GM19467 (cell line): ENCODE measurements at regions not wholly inside any gene's neighbourhood (a gene's known extent, or its start where the extent isn't known, plus 50 kb on each side); places are given as distances from the start of the nearest gene placed in this dataset.

Source experiments
- ATAC-seq: cut with Tn5 transposase; IDR thresholded peaks from one replicate; pipeline ENCODE4 v1.9.1; 2021; ENCODE audit warnings: mild to moderate bottlenecking, moderate library complexity; ENCODE audit not compliant: unreplicated experiment

DNA sequence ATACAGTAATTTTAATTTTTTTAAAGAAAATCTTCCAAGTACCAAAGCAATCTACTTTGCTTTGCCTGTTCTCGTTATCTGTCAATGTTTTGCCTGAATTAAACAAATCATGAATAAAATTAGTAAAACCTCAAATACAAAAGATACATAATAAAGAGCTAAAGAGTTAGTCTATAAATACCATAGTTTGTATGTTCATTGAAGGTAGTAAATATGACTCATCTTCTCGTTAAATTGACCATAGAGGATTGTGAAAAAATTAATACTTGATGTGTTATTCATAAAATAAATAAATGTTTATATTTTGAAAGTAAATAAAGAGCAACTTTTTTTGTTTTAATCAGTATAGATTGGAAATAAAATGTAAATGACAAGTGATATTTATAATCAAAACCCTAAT lies 246.5 kb upstream of the PLSCR5 start:
- no peak for ATAC-seq

DNA sequence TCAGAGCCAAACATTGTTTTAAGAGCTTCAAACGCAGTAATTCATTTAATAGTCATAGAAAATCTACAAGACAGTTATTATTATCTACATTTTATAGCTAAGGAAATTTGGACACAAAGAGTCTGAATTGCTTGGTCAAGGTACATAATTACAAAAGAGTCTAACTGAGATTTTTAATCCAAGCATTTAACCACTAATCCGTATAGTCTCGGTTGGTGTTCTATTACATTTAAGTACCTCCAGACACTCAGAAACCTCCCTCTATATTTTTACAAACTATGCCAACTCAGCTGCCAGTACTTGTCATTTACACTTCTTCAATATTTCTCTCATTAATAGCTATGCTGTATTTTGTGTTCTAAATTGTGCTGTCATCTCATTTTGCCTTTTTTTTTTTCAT lies 240.2 kb upstream of the PLSCR5 start:
- ATAC-seq, result no peak

DNA sequence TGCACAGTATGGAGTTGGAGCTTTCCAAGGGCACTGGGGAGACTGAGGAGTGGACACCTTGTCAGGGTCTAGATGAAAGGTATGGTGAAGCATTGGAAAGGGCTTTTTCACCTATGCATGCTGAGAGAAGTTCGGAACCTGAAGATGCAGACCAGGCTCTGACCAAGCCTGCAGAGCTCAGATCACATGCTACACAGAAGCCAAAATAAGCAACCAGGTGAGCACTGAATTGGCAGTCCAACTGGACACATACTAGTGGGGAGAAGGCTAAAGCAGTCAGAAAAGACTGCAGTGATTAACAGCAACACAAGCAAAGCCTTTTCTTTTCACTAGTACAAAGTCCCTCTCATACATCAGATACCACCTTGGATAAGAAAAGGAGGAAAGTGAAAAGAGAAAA lies 238.3 kb upstream of the PLSCR5 start:
- ATAC-seq, result no peak

DNA sequence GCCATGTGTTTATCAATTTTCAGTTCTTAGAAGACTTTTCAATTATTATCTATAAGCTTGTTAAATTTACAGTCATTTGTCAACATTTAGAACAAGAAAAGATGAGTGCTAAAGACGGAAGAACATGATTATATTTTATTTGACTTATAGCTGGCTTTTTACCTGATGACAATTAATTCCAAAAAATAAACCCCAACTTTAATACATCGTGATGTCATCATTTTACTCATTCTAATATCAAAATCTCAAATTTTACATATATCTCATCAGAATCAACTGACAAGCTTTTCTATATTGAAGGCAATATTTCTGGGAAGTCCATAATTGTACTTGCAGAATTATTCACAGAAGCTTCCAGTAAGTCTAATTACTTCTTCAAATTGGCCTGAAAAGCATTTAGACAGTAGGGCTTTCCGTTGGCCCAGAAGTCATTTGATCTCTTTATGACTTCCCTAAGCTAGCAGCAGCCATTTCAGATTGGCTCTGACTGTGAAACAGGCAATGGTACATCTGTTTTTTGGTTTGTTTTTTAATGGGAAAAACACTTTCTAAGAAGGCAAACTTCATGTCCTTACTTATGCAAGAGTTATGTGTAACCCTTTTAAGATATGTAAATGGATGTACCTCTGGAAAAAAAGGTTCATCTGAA lies 234.7 kb upstream of the PLSCR5 start:
- no peak for ATAC-seq

DNA sequence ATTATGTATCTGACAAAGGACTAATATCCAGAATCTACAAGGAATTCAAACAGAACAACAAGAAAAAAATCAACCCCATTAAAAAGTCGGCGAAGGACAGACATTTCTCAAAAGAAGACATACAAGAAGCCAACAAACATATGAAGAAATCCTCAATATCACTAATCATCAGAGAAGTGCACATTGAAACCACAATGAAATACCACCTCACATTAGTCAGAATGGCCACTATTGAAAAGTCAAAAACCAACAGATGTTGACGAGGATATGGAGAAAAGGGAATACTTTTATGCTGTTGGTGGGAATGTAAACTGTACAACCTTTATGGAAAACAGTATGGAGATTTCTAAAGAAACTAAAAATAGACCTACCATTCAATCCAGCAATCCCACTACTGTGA lies 233.1 kb upstream of the PLSCR5 start:
- no peak for ATAC-seq

DNA sequence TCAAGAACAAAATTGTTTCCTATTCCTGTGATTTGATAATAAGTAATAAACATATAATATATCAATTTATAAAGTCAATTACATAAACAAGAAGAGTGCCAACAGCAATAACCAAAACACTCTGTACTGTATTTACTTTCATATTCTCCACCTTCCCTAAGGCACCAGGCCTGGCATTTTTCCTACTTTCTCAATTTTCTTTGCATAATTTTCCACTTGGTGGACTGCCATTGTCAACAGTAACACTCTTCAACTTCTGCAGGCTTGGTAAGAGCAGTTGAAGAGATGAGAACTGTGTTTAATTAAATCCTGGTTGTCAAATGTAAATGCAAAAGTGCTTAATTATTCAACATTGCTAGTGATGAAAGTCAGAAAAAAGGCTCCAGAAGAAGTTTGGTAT lies 229.8 kb upstream of the PLSCR5 start:
- ATAC-seq, result no peak

DNA sequence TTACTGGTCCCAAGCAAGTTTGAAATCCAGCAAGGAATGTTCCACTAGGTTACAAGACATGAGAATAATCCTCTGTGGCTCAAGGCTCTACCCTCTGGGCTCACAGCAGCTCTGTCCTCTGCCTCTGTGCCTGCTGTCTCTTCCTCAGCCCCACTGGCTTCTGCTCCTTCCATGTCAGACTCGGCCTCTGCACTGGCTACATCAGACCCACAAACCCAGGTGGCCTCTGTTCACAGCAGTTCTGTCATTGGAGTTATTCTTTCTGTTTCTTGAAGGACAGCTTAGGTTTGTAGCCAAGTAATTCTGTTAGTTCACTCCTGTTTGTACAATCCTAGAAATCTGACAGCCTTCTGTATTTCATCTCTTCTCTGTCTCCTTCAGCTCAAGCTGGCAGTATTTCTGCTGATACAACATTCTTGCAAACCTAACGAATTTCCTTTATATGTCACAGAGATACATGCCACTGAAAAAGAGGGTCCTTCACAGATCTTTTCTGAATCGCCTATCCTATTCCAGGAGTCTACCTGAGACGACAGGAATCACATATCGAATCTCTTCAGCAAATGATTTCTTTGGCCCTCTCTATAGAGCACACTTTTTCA lies 227.8 kb upstream of the PLSCR5 start:
- no peak for ATAC-seq

DNA sequence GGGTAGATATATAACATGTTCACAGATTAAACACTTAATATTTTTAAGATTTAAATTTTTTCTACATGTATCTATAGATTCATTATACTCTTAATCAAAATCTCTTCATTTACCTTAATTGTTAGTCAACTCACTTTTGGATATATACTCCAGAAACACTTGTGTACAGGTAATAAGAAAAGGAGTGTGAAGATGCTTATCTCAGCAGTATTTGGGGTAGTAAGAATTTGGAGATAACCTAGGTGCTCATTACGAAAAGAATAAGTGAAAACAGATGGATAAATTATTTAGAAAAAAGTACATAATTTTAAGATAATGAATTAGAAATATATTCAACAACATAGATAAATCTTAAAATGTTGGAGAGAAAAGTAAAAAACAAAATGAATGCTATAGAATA lies 226.5 kb upstream of the PLSCR5 start:
- ATAC-seq, result no peak

DNA sequence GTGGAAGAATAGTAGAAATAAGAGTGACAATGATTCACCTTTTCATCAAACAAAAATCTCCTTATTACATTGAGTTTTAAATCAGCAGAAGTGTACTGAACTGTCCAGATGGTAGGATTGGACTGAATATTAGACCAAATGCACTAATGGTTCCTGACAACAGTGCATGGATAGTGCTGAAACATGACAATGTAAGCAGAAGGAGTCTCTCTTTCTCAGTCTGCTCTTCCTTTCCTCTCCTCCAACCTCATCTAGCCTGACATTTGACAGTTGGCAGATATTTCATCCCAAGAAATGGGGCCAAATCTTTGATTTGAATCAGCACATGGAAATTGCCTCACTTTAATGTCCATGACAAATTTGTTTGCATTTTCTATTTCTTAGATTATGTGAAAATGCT lies 225.1 kb upstream of the PLSCR5 start:
- ATAC-seq, result no peak

DNA sequence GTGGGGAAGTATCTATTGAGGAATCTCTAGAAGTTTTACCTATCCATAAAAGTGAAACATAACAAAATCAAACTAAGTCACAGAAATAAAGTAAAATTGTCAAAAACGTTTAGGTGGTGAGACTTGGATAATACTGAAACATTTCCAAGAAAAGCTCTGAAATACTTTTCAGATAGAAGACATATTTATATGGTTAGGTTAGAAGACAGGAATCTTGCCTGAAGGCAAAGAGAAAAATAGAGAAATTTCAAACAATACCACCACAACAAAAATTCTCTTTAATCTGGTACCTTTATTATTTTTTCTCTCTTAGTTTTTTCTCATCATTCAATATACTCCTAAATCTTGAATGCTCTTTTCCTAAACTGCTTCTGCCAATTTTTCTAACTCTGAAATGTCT lies 222.7 kb upstream of the PLSCR5 start:
- no peak for ATAC-seq

DNA sequence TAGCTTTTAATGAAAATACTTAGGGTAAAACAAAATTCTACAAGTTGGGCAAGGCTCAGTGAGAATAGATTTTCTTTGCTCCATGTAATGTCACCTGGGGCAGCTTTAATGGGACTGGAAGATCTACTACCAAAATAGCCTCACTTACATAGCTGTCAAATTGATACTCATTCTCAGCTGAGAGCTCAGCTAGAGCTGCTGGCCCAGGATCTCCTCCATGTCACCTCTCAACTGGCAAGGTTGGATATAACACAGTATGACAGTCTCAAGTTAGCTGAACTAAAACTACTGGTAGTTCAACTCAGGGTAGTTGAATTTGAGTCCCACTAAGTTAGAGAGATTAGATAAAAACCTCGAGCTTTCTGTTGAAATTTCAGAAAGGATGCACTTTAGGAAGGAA lies 218.5 kb upstream of the PLSCR5 start:
- ATAC-seq, result no peak

DNA sequence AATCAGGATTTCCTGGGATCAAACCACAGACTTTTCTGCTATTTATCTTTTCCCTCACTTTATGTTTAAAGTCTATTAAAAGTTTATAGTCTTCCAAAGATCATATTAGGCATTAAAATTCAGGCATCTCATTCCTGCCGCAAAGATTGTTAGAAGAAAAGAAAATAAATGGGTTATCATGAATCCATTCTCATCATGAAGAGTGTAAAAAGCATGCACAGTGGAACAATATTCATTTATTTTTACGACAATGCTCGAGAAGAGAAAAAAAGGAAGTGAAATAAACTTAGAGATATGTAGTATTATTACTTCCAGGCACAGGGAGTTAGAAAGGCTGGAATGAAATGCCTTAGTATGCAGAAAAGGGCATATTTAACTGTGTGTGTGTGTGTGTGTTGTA lies 213.7 kb upstream of the PLSCR5 start:
- no peak for ATAC-seq

DNA sequence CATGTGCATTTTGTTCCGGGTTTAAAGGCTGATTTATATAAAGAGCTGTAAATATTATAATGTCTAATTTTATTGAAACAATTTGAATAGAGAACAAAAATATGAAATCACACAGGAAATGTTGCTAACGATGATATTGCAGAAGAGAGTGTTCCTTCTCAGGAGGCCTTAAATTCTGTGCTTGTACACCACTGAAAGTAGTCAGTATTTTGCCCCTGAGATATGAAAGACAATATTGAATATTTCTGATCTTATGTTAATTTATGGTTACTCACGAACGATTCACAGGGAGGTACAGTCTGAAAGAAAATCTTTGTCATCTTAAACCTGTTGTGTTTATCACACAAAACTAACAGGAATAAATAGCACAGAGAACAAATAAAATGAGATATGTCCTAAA lies 213.2 kb upstream of the PLSCR5 start:
- ATAC-seq, result no peak

DNA sequence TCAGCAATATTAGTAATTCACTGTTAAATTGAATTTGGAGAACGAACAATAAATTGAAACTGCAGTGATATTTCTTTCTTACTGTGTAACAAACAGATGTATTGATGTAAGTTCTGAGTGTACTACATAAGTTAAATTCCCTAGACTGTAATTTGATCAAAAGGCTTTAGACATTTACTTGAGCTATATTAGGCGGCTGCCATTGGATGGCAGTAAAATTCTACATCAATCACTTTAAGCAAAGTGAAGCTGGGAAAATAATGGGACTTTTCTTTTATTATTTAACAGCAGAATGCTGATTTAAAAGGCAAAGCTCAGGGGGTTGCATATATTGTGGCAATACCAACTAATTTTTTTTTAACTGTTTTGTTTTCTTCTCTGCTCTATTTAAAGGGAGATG lies 212.6 kb upstream of the PLSCR5 start:
- no peak for ATAC-seq

DNA sequence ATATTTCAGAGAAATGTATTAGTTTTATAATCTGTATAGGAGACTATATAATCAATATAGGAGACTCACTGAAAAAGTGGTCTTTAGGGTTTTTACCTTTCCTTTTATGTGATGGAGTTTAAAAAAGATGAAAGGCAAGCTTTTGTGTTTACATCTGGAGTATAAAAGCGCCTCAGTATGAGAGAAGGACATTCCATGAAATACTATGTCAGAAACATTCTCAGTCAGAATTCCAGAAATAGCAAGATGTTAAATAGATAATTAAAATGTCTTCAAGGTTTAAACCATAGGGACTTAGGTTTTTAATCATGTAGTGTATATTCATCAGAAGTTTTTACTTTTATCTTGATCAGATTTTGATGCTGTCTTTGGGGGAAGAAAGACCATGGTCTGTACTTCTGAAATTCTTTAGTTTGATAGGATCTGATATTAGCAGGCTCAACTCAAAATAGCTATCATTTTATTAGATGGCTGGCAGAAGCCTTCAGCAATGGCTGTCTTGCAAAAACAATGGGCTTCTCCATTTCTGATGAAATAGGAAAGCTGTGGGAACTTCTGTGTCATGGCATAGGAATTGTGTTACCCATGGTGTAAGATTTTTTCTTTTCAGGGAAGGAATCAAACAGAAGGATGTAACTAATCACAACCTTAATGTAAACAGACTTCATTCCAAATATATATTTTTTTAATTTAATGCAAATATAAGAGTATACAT lies 209.6 kb upstream of the PLSCR5 start:
- no peak for ATAC-seq

DNA sequence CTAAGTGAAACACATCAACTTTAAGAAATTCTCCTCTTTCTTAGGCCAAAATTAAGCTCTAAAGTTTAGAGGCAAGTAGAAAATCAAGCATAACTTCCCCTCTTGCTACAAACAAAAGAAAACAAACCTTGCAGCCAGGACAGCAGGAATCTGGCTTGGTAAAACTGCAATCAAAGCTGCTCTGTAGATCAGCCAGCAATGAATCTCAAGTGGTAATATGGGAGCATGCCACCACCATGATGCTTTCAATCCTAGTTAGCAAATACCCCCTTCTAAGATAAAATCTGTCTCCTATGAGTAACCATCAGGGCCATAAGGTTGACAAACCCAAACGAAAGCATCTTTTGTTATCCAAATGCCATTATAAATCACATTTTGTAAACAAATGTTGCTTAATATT lies 208.3 kb upstream of the PLSCR5 start:
- ATAC-seq, result no peak

DNA sequence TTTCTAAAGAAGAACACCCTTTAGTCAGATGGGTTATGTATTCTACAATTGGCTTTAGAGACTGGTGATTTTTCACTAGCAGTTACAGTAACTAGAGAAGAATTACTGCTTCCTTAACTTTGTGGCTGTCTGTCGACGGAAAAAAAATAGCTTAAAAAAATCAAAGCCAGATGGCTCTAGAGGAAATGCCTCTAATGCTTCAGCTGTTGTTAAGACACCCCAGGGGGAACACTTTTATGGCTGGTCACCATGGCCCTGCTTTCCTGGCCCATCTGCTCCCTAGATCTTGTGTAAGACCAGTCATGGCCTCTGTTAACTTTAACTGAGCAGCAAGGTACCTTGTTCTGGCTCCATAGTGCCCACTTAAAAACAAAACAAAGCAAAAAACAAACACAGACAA lies 198.6 kb upstream of the PLSCR5 start:
- no peak for ATAC-seq

DNA sequence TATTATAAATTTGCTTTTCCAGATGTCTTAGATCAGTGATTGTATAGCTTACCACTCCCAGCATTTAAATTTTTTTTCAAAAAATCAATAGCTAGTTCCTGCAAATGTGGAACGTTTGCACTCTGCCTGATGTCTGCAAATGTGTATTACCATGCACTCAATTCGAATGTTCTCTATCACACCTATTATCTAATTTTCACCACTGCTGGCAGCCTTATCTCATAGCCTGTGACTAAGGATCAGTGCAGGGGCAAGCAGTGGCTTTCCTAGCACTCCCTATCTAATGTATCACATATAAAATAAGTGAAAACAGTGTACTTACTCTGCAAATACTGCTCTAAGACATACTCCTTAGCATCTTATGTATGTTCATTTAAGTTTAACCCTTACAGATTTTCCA lies 196.3 kb upstream of the PLSCR5 start:
- ATAC-seq, result no peak

DNA sequence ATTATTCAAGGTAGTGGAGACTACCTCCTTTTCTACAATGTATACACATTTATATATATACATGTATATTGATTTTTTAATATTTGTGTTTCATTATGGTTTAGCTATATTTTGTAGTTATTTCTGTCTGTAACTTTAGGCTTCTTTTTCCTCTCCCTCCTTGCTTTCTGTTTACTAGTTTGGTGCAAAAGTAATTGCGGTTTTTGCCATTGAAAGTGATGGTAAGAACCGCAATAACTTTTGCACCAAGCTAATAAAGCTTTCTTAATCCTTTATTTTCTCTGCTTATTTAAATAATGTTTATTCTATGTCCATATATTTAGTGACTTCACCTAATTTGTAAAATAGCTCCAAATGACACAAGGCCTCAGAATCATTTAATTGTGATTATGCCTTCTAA lies 195.3 kb upstream of the PLSCR5 start:
- ATAC-seq, result no peak

DNA sequence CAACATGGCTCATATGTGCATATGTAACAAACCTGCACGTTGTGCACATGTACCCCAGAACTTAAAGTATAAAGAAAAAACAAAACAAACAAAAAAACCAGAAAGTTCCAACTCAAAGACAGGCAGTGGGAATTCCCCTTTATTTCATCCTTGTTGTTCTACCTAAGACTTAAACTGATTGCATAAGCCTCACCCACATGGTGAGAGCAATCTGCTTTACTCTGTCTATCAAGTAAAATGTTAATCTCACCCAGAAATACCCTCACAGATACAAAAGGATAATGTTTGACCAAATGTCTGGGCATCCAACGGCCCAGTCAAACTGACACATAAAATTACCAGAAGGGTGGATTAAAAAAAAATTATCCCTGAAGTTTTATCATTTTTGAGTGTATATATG lies 190.9 kb upstream of the PLSCR5 start:
- no peak for ATAC-seq

DNA sequence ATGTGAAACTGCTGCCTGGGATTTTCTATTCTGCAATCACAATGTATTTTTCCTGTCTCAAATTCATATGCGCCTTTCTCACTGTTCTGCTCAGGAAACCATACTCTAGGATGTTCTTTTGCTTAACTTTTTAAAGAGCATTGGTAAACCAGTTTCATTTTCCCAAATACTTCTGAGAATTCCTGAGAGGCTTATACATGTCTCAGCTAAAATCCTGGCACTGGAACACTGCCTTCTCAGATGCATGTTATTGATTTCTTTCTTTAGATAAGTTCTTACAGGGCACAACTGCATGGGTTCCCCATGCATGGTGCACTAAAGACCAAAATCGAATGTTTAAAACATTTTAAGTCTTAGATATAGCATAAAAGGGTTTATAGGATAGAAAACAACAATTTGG lies 178.3 kb upstream of the PLSCR5 start:
- ATAC-seq, result no peak

DNA sequence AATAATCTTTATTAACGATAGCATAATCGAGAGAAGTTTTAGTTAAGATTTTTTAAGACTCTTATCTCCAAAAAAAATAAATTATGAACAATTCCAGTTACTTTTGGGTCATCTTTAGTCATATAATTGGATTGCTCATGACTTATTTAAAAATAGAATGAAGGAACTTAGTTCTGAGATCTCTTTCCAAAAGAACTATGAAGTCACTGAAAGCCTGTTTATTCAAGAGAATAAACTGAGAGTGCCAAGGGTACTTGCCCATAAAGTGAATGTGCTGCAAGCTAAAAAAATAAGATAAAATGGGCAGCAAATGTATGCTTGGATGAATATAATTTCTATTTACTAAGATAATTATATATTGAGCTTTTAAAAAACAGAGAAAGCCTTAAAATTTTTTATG lies 176.5 kb upstream of the PLSCR5 start:
- ATAC-seq, result no peak

DNA sequence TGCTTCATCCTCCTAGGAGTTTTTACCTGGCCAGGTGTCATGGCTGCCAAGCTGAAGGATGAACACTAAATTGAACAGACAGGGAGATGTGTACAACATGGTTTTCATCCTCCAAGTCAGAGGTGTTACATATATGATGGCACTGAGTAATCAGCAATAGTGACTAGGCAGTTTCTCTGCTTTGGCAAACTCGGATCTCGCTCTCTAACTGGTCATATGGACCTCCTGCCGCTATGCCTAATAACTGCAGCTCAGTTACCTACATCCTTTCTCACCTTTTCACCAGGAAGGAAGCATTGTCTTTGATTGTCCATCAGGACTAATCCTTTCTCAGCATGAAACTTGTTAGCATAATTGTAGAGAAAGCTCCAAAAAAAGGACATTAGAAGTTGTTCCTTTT lies 175.9 kb upstream of the PLSCR5 start:
- ATAC-seq, result no peak
